Fibroblast of pulmonary artery (primary cell): ENCODE measurements at regions not wholly inside any gene's neighbourhood (a gene's known extent, or its start where the extent isn't known, plus 50 kb on each side); places are given as distances from the start of the nearest gene placed in this dataset.

Experiments
- DNase-seq: peaks from one replicate; pipeline ENCODE4 v3.0.0-alpha.2; 2010; ENCODE audit warnings: low read depth
- H3K4me3 ChIP-seq: replicated peaks from 2 replicates; pipeline ENCODE4 v1.5.1; 2011; ENCODE audit warnings: low read depth, mild to moderate bottlenecking, control low read depth, low read length, moderate library complexity
- CTCF ChIP-seq: IDR thresholded peaks from 2 replicates; pipeline ENCODE4 v1.5.1; 2011; ENCODE audit warnings: mild to moderate bottlenecking, control low read depth, low read length, inconsistent platforms; ENCODE audit errors: missing control alignments

GRCh38 chr20:57043091-57043490, 223.3 kb downstream of the BMP7 start:
- DNase-seq = no peak
- no peak overlapping the region for H3K4me3 ChIP-seq
- no peak for TF ChIP-seq CTCF

GRCh38 chr20:57043669-57044268, 222.7 kb downstream of the BMP7 start:
- no peak for TF ChIP-seq CTCF
- no peak overlapping the region for H3K4me3 ChIP-seq

GRCh38 chr20:57047281-57048026, 219.0 kb downstream of the BMP7 start:
- no peak overlapping the region for H3K4me3 ChIP-seq
- no peak for TF ChIP-seq CTCF
- DNase-seq = no peak

More at GRCh38 chr20:57043669-57044268, 222.7 kb downstream of the BMP7 start:
- no peak for DNase-seq

- DNase-seq = peak; percentile 13
- no peak overlapping the region for H3K4me3 ChIP-seq
- peak; percentile 45 for TF ChIP-seq CTCF
Observed at GRCh38 chr20:57048027-57048869, 218.2 kb downstream of the BMP7 start.

- TF ChIP-seq CTCF = no peak
- H3K4me3 ChIP-seq = no peak overlapping the region
- DNase-seq = no peak
Observed at GRCh38 chr20:57049296-57049695, 217.1 kb downstream of the BMP7 start.

- DNase-seq = no peak
- H3K4me3 ChIP-seq = no peak overlapping the region
- no peak for TF ChIP-seq CTCF
Observed at GRCh38 chr20:57051096-57051495, 215.3 kb downstream of the BMP7 start.
